Pons (tissue), 1 donor: ENCODE measurements at regions not wholly inside any gene's neighbourhood (a gene's known extent, or its start where the extent isn't known, plus 50 kb on each side); places are given as distances from the start of the nearest gene placed in this dataset.

Experiments
- DNase-seq: peaks from one replicate; pipeline ENCODE4 v3.0.0-alpha.2; 2016; ENCODE audit warnings: low spot score

- no peak for DNase-seq
These were observed 525.3 kb upstream of the JARID2 start for GRCh38 chr6:14720411-14721102.

- DNase-seq = peak; percentile 64
These were observed 524.6 kb upstream of the JARID2 start for GRCh38 chr6:14721103-14721758.

GRCh38 chr6:14722001-14722562 is 523.8 kb upstream of the JARID2 start:
- no peak for DNase-seq

GRCh38 chr6:14722704-14723103 is 523.2 kb upstream of the JARID2 start:
- DNase-seq = no peak

- DNase-seq = no peak
These were observed 522.3 kb upstream of the JARID2 start for GRCh38 chr6:14723535-14724086.

- no peak for DNase-seq
These were observed 521.3 kb upstream of the JARID2 start for GRCh38 chr6:14724549-14724948.

GRCh38 chr6:14726816-14727493 is 518.9 kb upstream of the JARID2 start:
- DNase-seq = no peak

GRCh38 chr6:14727494-14728395 is 518.1 kb upstream of the JARID2 start:
- peak; percentile 58 for DNase-seq

GRCh38 chr6:14728396-14729024 is 517.4 kb upstream of the JARID2 start:
- DNase-seq = no peak

- peak; percentile 73 for DNase-seq
These were observed 516.6 kb upstream of the JARID2 start for GRCh38 chr6:14729129-14729871.

GRCh38 chr6:14730654-14731053 is 515.2 kb upstream of the JARID2 start:
- DNase-seq = no peak

GRCh38 chr6:14731611-14732010 is 514.3 kb upstream of the JARID2 start:
- DNase-seq = no peak

- no peak for DNase-seq
These were observed 513.5 kb upstream of the JARID2 start for GRCh38 chr6:14732226-14732843.

- DNase-seq = no peak
These were observed 512.8 kb upstream of the JARID2 start for GRCh38 chr6:14732844-14733757.

- DNase-seq = no peak
These were observed 511.8 kb upstream of the JARID2 start for GRCh38 chr6:14734052-14734415.

- DNase-seq = peak; percentile 60
These were observed 511.2 kb upstream of the JARID2 start for GRCh38 chr6:14734416-14735340.

- DNase-seq = no peak
These were observed 509.8 kb upstream of the JARID2 start for GRCh38 chr6:14735956-14736486.
